Subcutaneous abdominal adipose tissue (tissue), 5 donors: ENCODE measurements at regions not wholly inside any gene's neighbourhood (a gene's known extent, or its start where the extent isn't known, plus 50 kb on each side); places are given as distances from the start of the nearest gene placed in this dataset.

Experiments
- H3K27ac ChIP-seq: one replicate; pipeline ENCODE4 v1.7.0; 2013; ENCODE audit warnings: low read depth, mild to moderate bottlenecking, inconsistent platforms, low read length, moderate library complexity
- H3K27me3 ChIP-seq, 5 donors: one replicate each; pipeline ENCODE4 v1.7.0; 2013; ENCODE audit warnings: low read length in 5 of 5, inconsistent platforms in 1 of 5; ENCODE audit not compliant: control insufficient read depth in 5 of 5, insufficient read depth in 4 of 5
- H3K36me3 ChIP-seq, 5 donors: one replicate each; pipeline ENCODE4 v1.7.0; 2013; ENCODE audit warnings: low read length in 5 of 5; ENCODE audit not compliant: control insufficient read depth in 5 of 5, insufficient read depth in 5 of 5
- H3K4me1 ChIP-seq, 5 donors: one replicate each; pipeline ENCODE4 v1.7.0; 2013; ENCODE audit warnings: low read length in 5 of 5, mild to moderate bottlenecking in 3 of 5, moderate library complexity in 1 of 5; ENCODE audit not compliant: control insufficient read depth in 5 of 5, insufficient read depth in 5 of 5
- H3K4me3 ChIP-seq, 5 donors: one replicate each; pipeline ENCODE4 v1.7.0; 2013; ENCODE audit warnings: low read length in 5 of 5, low read depth in 1 of 5
- H3K9ac ChIP-seq, 5 donors: one replicate each; pipeline ENCODE4 v1.7.0; 2013; ENCODE audit warnings: low read length in 5 of 5, mild to moderate bottlenecking in 4 of 5, moderate library complexity in 3 of 5
- H3K9me3 ChIP-seq, 5 donors: one replicate each; pipeline ENCODE4 v1.7.0; 2013; ENCODE audit warnings: low read length in 5 of 5; ENCODE audit not compliant: control insufficient read depth in 5 of 5
- donor health status: healthy.
- donor health status: healthy.
- donor health status: healthy.
- donor health status: healthy.
- donor health status: healthy.

DNA sequence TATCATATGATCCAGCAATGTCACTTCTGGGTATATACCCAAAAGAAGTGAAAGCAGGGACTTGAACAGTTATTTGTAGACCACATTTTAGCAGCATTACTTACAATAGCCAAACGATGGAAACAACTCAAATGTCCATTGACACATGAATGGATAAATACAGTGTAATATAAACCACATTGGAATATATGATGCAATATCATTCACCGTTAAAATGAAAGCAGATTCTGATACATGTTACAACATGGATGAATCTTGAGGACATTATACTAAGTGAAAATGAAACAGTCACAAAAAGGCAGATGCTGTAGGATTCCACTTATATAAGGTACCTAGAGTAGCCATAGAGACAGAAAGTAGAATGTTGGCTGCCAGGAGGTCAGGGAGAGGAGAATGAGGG is 130.5 kb upstream of the SMAD1 start:
- Histone ChIP-seq H3K27me3 (no peaks in the 10 kb centered on the region), H3K9ac (no peak overlapping the region), H3K27ac (no peak overlapping the region), H3K4me1 (peaks cover 0 to 8% (median 6%) of the 10 kb centered on the region in 5 donors), H3K9me3 (peaks cover 0 to 2% (median 0%) of the 10 kb centered on the region in 5 donors), H3K36me3 (no peaks in the 10 kb centered on the region), H3K4me3 (no peak overlapping the region)

DNA sequence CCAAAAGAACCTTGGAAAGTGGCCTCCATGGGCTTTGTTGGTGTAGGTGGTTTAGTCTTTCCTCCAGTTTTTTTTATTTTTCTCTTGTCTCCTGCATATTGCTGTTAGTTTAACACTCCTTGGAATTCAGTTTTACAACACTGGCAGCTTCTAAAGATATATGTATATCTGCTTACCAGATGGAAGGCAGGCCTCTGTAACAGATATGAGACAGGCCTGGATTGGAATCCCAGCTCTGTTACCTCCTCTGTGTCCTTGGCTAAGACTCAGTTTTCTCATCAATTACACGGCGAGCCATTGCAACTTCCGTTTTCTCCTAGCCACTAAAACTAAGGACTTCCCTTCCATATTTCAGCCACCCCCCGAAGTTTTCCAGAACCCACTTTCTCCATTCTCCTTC is 133.4 kb upstream of the SMAD1 start:
- Histone ChIP-seq H3K4me1 (peaks cover 0 to 8% (median 6%) of the 10 kb centered on the region in 5 donors), H3K27ac (no peak overlapping the region), H3K36me3 (no peaks in the 10 kb centered on the region), H3K4me3 (no peak overlapping the region), H3K27me3 (no peaks in the 10 kb centered on the region), H3K9me3 (no peaks in the 10 kb centered on the region), H3K9ac (no peak overlapping the region)

DNA sequence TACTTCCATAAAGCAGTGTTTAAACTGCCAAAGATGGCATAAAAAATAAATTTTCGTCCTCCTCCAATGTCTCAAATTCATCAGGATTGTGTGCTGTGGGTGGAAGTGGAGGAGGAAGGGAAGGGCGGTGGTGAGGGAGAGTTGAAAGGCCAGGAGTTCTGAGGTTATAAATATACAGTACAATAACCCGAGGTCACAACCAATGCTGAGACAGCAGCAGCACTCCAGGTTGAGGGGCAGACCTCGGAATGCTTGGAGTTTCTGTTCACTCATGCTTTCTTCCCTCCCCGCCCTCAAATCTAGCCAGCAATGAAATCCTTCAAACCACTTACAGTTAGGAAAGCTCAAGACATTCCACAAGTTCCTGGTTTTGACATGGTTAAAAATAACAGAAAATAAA is 134.0 kb upstream of the SMAD1 start:
- peaks cover 0 to 9% (median 3%) of the 10 kb centered on the region in 5 donors for H3K4me1 ChIP-seq
- H3K9ac ChIP-seq, result no peak overlapping the region
- no peak overlapping the region for H3K27ac ChIP-seq
- H3K9me3 ChIP-seq, result no peaks in the 10 kb centered on the region
- H3K4me3 ChIP-seq, result no peak overlapping the region
- no peaks in the 10 kb centered on the region for H3K36me3 ChIP-seq
- no peaks in the 10 kb centered on the region for H3K27me3 ChIP-seq

DNA sequence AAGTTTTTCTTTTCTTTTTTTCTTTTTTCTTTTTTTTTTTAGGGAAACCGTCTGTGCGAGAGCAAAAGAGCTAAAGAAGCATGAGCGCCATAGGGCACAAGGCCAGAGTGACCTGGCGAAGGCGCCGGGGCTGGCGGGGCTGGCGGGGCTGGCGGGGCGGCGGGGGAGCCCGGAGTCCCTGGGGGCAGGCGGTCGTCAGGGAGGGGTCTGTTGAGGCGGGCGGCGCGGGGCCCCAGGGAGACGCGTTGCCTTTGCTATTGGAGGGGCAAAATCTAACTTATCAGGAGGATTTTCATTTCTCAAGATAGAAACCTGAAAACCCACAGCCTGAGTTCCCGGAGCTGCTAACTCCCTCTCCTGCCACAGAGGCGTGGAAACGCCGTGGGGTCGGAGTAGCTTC is 135.6 kb upstream of the SMAD1 start:
- Histone ChIP-seq H3K36me3 (no peaks in the 10 kb centered on the region), H3K4me3 (no peak overlapping the region), H3K27ac (no peak overlapping the region), H3K9ac (no peak overlapping the region), H3K27me3 (no peaks in the 10 kb centered on the region), H3K9me3 (no peaks in the 10 kb centered on the region), H3K4me1 (peaks cover 0 to 9% (median 0%) of the 10 kb centered on the region in 5 donors)

DNA sequence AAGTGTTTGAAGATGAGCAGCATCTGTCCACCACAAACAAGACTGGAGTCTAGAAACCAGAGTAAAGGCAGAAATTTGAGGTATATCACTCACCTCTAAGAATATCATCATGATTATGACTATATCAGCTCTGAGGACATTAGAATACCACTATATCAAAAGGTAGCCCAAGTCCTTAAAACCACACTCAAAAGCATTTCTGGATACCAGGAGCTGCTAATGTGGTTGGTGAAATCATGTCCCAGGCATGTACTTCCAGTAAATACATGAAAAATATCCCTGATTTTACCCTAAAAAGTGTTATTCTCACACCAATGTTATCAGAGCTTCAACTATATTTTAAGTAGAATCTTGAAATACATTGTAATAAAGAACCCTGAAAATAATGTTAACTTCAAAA is 136.3 kb upstream of the SMAD1 start:
- H3K9me3 ChIP-seq, result no peaks in the 10 kb centered on the region
- no peak overlapping the region for H3K27ac ChIP-seq
- no peak overlapping the region for H3K4me3 ChIP-seq
- H3K4me1 ChIP-seq, result peaks cover 0 to 9% (median 2%) of the 10 kb centered on the region in 5 donors
- no peak overlapping the region for H3K9ac ChIP-seq
- H3K27me3 ChIP-seq, result no peaks in the 10 kb centered on the region
- no peaks in the 10 kb centered on the region for H3K36me3 ChIP-seq

DNA sequence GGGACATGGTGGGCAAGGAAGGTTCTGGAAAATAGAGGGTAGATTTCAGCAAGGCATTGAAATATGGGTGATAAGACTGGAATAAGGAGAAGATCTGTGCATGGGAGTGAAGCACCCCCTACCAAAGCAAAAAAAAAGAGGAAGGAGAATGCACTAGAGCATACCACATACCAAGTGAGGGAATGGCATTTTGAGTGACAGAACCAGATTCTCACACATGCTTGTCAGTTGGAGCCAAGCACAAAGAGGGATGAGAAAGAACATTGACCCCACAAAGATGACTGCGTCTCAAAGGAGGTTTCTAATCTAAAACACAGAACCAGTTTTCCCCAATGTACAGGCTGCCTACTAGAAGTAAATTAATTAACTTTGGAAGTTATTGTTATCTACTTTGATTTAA is 140.3 kb upstream of the SMAD1 start:
- no peaks in the 10 kb centered on the region for H3K36me3 ChIP-seq
- H3K9me3 ChIP-seq, result no peaks in the 10 kb centered on the region
- H3K4me1 ChIP-seq, result peaks cover 0 to 22% (median 13%) of the 10 kb centered on the region in 5 donors
- H3K9ac ChIP-seq, result no peak overlapping the region
- H3K27me3 ChIP-seq, result no peaks in the 10 kb centered on the region
- H3K4me3 ChIP-seq, result no peak overlapping the region
- H3K27ac ChIP-seq, result no peak overlapping the region

DNA sequence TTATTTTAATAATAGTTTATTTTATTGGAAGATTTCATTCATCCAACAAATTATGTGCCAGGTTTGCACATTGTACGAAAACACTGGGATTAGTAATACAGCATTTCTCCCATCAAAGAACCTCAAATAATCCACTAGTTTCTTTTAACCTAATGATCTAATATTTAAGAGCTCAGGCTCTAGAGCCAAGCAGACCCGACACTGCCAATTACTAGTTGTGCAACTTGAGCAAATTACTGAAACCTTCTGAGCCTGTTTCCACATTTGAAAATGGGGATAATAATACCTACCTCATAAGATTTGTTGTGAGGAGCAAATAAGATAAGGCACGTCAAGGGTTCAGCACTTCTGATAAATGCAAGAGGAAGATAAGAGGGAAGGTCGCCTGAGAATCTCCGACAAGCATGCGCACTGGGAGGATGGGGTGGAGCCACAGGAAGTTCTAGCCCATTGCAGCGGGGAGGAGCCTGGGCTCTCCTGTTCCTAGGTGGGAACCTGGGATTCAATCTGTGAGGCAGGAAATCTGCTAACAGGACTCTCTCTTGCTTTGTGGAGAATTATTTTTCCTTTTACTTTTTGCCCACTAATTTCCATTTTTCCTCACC is 141.5 kb upstream of the SMAD1 start:
- H3K9me3 ChIP-seq, result no peaks in the 10 kb centered on the region

DNA sequence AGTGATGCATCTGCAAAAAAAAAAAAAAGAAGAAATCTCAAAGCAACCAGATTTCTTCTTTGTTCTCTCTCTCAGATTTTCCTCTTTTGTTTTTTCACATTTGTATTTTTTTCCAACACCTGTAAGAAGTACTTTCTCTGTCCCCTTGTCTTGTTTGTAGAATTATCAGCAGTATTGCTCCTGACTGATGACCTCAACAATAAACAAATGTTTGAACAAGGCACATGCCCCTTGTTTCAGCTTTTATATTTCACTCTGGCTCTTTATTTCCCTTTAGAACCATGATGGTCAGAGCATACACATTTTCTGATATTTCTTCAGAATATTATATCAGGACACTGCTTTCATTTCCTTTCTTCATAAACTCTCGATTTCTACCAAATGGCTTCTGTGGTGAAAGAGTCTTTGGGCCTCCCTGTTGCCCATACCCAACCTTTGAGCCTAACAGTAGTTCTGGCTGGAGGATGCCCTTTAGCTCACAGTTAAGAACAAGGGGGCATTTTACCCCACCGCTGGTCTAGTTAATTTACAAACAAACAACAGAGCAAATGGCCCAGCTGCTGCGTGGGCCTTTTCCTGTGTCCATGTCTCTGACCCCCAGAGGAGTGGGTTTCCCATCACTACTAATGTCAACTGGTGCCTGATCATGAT is 142.5 kb upstream of the SMAD1 start:
- Histone ChIP-seq H3K27me3 (no peaks in the 10 kb centered on the region), H3K4me3 (no peak overlapping the region), H3K9ac (no peak overlapping the region), H3K4me1 (peaks cover 0 to 22% (median 13%) of the 10 kb centered on the region in 5 donors), H3K9me3 (no peaks in the 10 kb centered on the region), H3K36me3 (no peaks in the 10 kb centered on the region), H3K27ac (no peak overlapping the region)

More for the DNA sequence above, 141.5 kb upstream of the SMAD1 start:
- peaks cover 0 to 22% (median 13%) of the 10 kb centered on the region in 5 donors for H3K4me1 ChIP-seq
- no peaks in the 10 kb centered on the region for H3K36me3 ChIP-seq
- no peak overlapping the region for H3K27ac ChIP-seq
- no peak overlapping the region for H3K4me3 ChIP-seq
- no peak overlapping the region for H3K9ac ChIP-seq
- no peaks in the 10 kb centered on the region for H3K27me3 ChIP-seq

DNA sequence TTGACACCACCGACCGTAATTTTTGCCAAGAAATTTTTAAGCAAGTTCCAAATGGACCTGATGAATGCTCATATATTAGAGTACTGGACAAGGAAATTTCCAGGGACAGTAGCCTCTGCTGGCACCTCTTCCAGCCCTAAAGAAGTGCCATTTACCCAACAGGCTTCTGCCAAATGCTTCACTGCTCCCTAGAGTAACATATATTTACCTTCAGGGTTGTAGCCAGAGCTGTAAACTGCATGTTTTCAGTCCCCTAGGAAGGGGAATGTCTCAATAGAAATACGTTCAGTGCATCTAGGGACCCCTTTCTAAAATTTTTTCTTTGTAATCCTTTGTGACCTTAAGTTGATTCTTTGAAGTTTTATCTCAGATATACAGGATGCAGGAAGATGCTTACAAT is 143.1 kb upstream of the SMAD1 start:
- no peaks in the 10 kb centered on the region for H3K9me3 ChIP-seq
- no peak overlapping the region for H3K9ac ChIP-seq
- H3K4me3 ChIP-seq, result no peak overlapping the region
- H3K27me3 ChIP-seq, result no peaks in the 10 kb centered on the region
- H3K36me3 ChIP-seq, result no peaks in the 10 kb centered on the region
- peaks cover 0 to 22% (median 13%) of the 10 kb centered on the region in 5 donors for H3K4me1 ChIP-seq
- no peak overlapping the region for H3K27ac ChIP-seq

DNA sequence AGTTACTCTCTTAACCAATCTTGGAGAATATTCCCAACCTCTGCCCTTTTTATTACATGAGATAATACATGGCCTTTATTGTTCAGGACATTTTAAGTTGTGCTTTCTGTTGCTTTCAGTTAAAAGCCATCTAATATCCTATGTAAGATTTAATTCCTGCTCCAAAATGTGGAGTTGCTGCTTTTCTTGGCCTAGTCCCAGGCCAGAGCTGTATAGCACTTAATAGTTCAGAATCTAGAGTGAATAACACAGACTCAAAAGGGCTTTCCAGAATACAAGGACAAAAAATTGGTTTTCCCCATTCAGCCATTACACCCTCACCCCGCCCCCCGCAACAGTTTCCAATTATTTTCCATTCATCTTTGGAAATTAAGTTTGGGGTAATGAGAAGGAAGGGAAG is 144.3 kb upstream of the SMAD1 start:
- Histone ChIP-seq H3K36me3 (no peaks in the 10 kb centered on the region), H3K4me1 (peaks cover 0 to 22% (median 13%) of the 10 kb centered on the region in 5 donors), H3K27me3 (no peaks in the 10 kb centered on the region), H3K9me3 (no peaks in the 10 kb centered on the region), H3K27ac (no peak overlapping the region), H3K9ac (no peak overlapping the region), H3K4me3 (no peak overlapping the region)
